Suppressor macrophage (primary cell): ENCODE measurements at regions not wholly inside any gene's neighbourhood (a gene's known extent, or its start where the extent isn't known, plus 50 kb on each side); places are given as distances from the start of the nearest gene placed in this dataset.
"Not testable (repeated sequence)": the region's sequence is repeated elsewhere in the genome, so short reads cannot be mapped to it uniquely, and the experiment has no call there.

ENCODE experiments used
- DNase-seq, 4 experiments: peaks; one replicate each; pipeline ENCODE4 v3.0.0-alpha.2; 2020 to 2022

DNA sequence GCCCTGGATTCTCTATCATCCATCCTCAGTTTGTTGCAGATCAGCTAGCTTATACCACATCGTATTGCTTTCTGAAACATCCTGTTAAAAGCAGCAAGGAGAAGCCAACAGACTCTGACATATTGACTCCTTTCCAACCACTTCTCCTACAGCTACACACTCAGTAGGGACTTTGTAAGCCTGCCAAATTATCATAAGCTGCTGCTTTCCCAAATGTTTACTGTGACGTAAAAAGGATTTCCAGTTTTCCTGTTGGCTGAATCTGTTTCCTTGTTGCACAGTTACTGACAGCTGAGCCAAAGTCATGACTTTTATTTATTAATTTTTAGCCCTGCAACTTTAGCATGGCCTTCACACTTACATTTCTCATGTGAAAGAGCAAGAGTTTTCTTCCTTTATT is 294.3 kb downstream of the KCNJ3 start:
- DNase-seq: no peak

DNA sequence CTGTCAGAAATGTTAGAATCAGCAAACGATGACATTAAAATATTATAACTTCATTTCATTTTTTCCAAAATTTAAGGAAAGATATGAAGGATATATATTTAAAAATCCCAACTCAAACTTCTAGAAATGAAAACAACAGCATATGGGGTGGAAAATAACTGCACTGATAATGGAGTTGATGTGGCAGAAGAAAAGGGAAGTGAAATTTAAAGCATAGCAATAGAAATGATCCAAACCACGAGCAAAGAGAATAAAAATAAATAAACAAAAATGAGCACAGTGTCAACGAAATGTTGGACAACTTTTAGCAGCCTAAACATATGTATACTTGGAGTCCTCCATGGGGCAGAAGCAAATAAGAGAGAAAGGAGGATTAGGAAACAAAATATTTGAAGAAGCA is 280.2 kb downstream of the KCNJ3 start:
- DNase-seq: peak in 1 of 4 experiments; percentile 9

DNA sequence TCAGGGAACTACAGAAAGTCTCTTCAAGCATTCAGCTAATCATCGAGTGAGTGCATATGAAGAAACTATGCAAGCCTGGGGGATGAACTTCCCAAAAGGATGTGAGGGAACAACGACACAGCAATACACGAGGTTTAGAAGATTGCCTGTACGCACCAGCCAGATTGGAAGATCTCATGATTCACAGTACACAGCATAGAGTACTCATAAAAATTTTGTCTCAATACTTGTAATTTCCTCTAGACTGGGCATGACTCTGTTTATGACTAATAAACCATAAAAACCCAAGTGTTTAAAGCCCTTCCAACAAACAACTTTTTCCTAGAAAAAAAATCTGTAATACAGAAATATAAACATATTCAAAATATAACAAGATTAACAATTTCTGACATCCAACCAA is 279.7 kb downstream of the KCNJ3 start:
- peak; percentile 1 to 24 (median 6) for DNase-seq

DNA sequence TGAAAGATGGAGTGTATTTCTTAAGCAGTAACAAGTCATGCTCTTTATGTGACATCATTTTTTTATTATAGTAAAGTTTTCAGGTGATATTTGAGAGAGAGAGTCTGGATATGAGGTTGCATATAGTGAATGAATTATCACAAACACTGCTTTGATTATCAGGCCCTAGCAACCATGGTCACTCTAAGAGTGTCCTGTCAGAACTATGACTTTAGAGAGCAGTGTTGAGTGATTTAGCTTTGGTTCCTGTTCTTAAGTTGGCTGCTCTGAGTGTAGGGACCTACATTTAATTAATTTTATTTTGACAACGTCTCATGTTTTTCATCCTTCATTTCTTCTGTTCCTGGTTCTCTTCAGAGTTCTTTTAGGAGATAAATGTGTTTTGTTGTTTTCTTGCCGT is 275.5 kb downstream of the KCNJ3 start:
- no peak for DNase-seq

DNA sequence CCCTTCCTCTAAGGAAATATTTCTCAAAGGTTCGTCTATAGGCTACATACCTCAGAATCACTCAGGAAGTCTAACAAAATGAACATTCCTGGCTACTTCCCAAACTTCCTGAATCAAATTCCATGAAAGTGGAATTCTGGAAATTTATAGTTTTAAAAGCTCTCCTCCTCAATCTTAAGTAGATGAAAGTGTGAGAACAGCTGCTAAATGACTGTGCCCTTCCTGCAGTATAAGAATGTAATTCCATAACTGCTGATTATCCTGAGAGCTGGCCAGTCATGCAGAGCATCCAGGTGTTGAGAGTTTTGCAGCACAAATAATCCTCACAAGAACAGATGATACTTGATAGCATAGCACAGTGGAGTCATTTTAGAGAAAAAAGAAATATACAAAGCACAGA is 265.0 kb downstream of the KCNJ3 start:
- no peak for DNase-seq

DNA sequence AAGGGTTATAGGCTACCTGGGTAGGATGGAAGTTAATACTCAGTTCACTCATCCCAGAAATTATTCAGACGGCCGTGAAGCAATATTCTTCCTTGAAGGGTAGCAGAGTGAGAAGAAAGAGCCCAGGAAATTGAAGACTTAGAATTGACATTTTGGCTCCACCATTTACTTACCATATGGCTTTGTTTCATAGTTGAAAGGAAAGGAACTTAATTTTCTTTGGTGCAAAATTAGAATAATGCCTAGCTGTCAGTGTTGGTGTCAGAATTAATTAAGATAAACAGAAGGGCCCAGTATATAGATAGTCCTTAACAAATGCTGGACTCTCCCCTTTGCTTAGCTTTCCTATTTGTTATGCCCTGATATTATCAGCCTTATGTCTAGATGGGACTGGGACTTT is 263.2 kb downstream of the KCNJ3 start:
- no peak for DNase-seq

DNA sequence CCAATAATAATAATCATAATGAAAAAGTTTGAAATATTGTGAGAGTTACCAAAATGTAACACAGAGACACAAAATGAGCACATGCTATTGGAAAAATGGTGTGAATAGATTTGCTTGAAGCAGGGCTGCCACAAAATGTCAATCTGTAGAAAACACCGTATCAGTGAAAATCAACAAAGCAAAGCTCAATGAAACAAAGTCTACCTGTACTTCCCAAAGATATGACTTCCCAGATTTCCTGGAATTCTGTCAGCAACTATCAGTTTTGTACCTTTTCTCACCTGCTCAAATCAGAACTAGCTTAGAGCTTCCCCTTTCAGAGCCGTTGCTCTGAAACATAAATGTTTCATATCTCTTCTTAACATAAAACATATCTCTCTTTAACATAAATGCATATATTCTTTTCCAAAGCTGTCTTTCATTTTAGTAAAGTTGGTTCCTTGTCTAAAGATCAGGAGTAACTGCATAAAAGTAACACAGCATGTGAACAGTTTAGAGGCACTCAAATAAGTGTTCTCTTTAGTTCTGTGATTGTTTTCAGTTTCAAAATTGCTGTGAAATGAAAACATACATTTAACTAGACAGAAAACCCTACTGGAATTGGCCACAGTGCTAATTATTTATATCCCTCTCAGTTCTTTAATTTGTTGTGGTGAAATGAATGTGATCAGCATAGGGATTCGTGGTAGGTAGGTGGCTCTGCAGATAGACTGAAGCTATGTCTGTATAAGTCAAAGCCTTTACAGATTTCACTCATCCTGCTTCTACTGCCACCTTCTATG is 262.5 kb downstream of the KCNJ3 start:
- DNase-seq: no peak

DNA sequence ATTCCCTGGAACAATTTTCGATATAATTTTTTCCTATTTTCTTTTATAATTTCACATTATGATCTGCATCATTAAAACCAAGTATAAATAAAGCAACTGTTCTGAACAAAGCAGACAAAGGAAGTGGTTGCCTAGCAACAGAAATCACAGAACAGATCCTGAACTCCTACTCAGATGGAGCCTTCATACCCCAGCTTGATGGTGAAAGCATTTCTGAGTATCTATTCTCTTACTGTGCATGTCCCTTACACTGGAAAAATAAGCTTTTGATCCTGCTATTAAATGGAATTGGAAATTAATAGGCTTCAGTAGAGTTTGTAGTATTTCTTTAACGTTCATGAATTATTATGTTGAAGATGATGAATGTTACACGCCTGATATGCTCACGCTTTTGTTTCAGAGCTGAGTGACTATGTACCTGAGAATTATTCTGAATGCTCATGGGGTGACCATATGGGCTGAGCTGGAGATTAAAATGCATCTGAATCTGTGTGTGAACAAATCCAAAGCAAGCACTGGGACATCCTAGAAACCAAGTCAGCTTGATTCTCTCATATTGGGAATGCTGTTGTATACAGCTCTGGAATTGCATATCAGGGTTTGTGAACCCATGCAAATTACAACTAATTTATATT is 254.0 kb downstream of the KCNJ3 start:
- DNase-seq: no peak

DNA sequence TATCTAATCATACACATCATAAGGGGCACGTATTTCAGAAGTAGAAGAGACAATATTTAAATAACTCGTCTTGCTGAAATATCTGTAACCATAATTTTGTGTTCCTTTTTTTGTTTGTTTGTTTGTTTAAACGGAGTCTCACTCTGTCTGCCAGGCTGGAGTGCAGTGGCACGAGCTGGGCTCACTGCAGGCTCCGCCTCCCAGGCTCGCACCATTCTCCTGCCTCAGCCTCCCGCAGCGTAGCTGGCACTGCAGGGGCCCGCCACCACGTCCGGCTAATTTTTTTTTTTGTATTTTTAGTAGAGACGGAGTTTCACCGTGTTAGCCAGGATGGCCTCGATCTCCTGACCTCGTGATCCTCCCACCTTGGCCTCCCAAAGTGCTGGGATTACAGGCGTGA is 248.9 kb downstream of the KCNJ3 start:
- not testable (repeated sequence) for DNase-seq

DNA sequence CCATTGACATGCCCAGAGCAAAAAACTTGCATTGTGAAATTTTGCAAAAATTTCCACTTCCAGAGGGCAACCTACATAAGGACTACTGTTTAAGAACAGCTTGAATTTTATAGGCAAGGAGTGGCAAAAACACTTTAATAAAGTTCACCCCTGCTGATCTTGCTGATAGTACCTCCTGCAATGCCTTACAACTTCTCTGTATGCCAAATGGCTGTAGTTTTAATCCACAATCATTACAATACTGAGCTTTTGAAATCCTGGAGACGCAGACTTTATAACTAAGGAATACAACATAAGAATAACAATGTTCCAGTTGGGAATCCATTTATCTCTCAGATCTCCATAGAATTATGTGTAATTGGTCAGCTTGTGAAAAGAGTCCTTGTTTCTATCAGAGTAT is 247.5 kb downstream of the KCNJ3 start:
- DNase-seq: no peak

DNA sequence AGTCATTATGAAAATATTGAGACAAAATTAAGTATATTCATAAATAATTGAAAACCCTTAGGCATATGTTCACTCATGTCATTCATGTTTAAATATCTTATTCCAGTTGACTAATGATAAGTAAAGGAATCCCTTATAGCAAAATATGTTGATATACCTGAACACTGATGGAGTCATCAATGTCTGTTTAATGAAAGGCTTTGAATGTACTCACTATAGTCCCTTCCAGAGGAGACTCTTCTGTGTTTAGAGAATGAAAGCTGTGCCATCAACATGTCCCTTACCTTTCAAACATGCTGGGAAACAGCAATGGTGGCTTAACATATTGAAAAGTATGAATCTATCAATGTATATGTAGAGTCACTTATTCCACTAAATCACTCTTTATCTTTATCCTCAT is 242.9 kb downstream of the KCNJ3 start:
- DNase-seq: no peak

DNA sequence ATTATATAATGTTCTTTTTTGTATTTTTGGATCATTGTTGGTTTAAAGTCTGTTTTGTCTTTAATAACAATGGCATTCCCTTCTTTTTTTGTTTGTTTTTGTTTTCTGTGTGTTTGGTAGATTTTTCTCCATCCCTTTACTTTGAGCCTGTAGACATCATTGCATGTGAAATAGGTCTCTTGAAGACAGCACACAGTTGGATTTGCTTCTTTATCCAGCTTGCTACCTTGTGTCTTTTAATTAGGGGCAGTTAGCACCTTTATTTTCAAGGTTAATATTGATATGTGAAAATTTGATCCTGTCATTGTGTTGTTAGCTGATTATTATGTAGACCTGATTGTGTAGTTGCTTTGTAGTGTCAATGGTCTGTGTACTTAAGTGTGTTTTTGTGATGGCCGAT is 235.7 kb downstream of the KCNJ3 start:
- DNase-seq: no peak

DNA sequence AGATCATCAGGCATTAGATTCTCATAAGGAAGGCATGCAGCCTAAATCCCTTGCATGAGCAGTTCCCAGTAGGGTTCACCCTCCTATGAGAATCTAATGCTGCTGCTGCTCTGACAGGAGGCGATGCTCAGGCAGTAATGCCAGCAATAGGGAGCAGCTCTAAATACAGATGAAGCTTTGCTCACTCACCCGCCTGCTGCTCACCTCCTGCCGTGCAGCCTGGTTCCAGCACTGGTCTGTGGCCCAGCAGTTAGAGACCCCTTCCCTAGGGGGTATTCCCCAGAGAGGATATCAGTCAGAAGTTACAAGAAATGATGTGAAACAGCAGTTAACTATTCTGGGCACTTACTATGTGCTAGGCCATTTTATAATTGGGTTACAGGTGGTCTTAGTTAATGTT is 226.0 kb downstream of the KCNJ3 start:
- no peak for DNase-seq

DNA sequence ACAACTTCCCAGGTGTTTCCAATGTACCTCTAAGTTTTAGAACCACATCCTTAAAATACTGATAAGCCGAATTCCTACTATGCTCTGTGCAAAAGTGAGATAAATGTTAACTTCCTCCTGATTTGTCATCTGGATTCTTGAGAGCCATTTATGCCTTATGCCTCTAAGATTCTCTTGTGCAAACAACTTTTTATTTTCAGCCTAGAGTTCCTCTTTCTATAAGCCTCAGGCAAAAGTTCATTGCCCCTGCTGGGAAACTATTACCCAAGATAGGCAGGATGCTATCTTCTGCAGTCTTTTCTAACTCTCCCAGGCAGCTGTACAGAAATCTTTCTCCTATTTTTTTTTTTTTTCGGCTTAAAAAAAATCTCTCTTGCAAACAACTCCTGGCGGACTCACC is 216.1 kb downstream of the KCNJ3 start:
- peak; percentile 46 to 84 (median 70) for DNase-seq

DNA sequence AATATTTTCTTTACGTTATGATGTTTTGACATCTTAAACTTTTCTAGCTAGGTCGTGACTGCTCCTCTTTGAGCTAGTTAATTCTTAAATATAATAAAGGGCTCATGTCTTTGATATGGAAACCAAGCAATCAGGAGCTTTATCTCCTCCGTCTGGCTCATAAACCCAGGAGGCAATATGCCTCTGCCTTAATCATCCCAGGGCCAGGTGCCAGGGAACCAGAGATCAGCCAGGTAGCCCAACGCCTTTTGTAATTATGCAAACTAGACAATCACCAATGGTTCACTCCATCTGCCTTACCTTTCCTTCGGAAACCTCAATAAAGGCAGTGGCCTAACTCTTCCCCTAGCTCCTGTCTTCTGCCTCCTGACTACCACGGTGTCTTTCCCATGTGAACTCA is 213.7 kb downstream of the KCNJ3 start:
- no peak for DNase-seq

DNA sequence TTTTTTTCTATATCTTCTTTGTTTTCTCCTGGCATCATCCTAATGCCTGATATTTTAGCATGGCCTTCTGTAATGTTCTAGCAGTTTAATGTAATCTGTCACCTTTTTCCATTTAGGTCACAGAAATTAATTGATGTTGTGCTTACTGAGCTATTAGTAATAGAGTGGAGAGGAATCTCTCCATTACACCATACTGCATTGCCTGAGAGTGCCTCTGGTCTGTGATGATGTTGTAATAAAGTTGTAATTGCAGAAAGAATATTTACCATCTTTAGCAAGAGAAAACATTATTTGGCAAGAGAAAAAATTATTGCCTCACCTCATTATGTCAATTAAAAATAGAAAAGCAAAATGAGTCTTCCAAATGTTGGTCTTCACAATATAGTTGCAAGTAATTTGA is 213.2 kb downstream of the KCNJ3 start:
- peak in 3 of 4 experiments; percentile 6 to 25 (median 24) for DNase-seq

DNA sequence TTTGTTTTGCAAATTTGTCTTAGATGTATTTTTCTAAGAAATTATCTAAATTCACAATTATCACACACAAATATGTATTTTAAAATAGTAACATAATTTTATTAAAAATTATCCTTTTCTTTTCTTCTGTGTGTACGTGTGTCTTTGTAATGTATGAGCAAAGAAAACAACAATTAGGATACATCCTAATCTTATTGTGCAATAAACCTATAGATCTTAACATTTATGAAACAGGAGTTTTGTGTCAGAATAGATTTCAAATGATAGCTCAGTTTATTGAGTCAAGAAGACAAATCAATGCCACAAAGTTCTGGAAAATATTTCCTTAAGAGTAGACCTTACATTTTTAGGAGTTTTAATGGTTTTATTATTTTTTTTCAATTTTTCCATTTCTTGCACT is 212.2 kb downstream of the KCNJ3 start:
- DNase-seq: no peak

DNA sequence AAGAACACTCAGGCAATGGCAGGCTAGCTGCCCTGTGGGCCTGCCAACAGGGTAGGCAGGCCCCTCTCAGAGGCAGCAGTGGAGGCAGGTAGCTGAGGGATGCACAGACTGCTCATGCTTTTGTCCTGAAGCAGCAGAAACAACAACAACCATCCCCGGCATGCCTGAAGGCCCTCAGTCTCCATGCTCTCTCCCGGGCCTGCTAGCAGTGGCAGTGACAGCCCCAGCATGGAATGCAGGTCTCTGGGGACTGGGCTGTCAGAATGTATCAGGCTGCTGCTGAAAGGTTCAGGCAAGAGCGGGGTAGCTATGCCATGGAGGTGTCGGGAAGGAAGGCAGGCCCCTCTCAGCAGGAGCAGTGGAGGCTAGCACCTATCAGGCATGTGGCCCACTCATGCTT is 209.8 kb downstream of the KCNJ3 start:
- DNase-seq: no peak
